Omental fat pad (tissue), 3 donors: ENCODE measurements at regions not wholly inside any gene's neighbourhood (a gene's known extent, or its start where the extent isn't known, plus 50 kb on each side); places are given as distances from the start of the nearest gene placed in this dataset.

Experiments used
- ATAC-seq: fragments of 150-250 bp; one replicate; pipeline ENCODE4 v1.9.1; 2016; ENCODE audit warnings: mild to moderate bottlenecking, moderate library complexity; ENCODE audit not compliant: low FRiP score
- DNase-seq: peaks from one replicate; pipeline ENCODE4 v3.0.0-alpha.2; 2019; ENCODE audit warnings: low spot score
- CTCF ChIP-seq, 3 donors: fragments of 450-650 bp; IDR thresholded peaks; one replicate each; pipeline ENCODE4 v1.5.1; 2016 to 2017; ENCODE audit warnings: antibody characterized with exemption in 3 of 3, mild to moderate bottlenecking in 3 of 3, moderate library complexity in 2 of 3

- no peak for DNase-seq
- no peak for ATAC-seq
- no peak for TF ChIP-seq CTCF (IDR thresholded peaks at IDR 0.05)
Measured at GRCh38 chr9:99359336-99359735, 137.3 kb downstream of the SEC61B start.

GRCh38 chr9:99360026-99360425 lies 137.9 kb downstream of the SEC61B start:
- ATAC-seq (no peak), DNase-seq (no peak)
- no peak for TF ChIP-seq CTCF (IDR thresholded peaks at IDR 0.05)

GRCh38 chr9:99361817-99362216 lies 139.7 kb downstream of the SEC61B start:
- ATAC-seq (no peak), DNase-seq (no peak)
- no peak for TF ChIP-seq CTCF (IDR thresholded peaks at IDR 0.05)

GRCh38 chr9:99362321-99362720 lies 140.2 kb downstream of the SEC61B start:
- TF ChIP-seq CTCF (IDR thresholded peaks at IDR 0.05) = no peak
- ATAC-seq (no peak), DNase-seq (no peak)

- TF ChIP-seq CTCF (IDR thresholded peaks at IDR 0.05) = no peak
- no peak for DNase-seq
- ATAC-seq = no peak
Measured at GRCh38 chr9:99363509-99363908, 141.4 kb downstream of the SEC61B start.

- DNase-seq (no peak), ATAC-seq (no peak)
- TF ChIP-seq CTCF (IDR thresholded peaks at IDR 0.05) = no peak
Measured at GRCh38 chr9:99365233-99365980, 143.3 kb downstream of the SEC61B start.

- no peak for ATAC-seq
- DNase-seq = no peak
- no peak for TF ChIP-seq CTCF (IDR thresholded peaks at IDR 0.05)
Measured at GRCh38 chr9:99366183-99366582, 144.1 kb downstream of the SEC61B start.
